HG03060 (cell line): ENCODE measurements at regions not wholly inside any gene's neighbourhood (a gene's known extent, or its start where the extent isn't known, plus 50 kb on each side); places are given as distances from the start of the nearest gene placed in this dataset.
"Not testable (repeated sequence)": the region's sequence is repeated elsewhere in the genome, so short reads cannot be mapped to it uniquely, and the experiment has no call there.

Source experiments
- ATAC-seq: cut with Tn5 transposase; IDR thresholded peaks from one replicate; pipeline ENCODE4 v1.9.1; 2021; ENCODE audit warnings: low read depth, moderate number of reproducible peaks; ENCODE audit not compliant: unreplicated experiment

GRCh38 chr1:209129091-209129490, 454.4 kb upstream of the CAMK1G start:
- not testable (repeated sequence) for ATAC-seq

GRCh38 chr1:209130886-209131285, 452.6 kb upstream of the CAMK1G start:
- no peak for ATAC-seq

GRCh38 chr1:209132736-209133467, 450.6 kb upstream of the CAMK1G start:
- no peak for ATAC-seq

- no peak for ATAC-seq
Measured at GRCh38 chr1:209134001-209134400, 449.5 kb upstream of the CAMK1G start.

- no peak for ATAC-seq
Measured at GRCh38 chr1:209143916-209144315, 439.6 kb upstream of the CAMK1G start.

GRCh38 chr1:209150114-209150513, 433.4 kb upstream of the CAMK1G start:
- ATAC-seq = no peak

- ATAC-seq = no peak
Measured at GRCh38 chr1:209153411-209153810, 430.1 kb upstream of the CAMK1G start.

GRCh38 chr1:209154912-209155311, 428.6 kb upstream of the CAMK1G start:
- ATAC-seq = no peak

- no peak for ATAC-seq
Measured at GRCh38 chr1:209155546-209155945, 428.0 kb upstream of the CAMK1G start.

GRCh38 chr1:209156991-209157390, 426.5 kb upstream of the CAMK1G start:
- no peak for ATAC-seq

- ATAC-seq = no peak
Measured at GRCh38 chr1:209157546-209158249, 425.8 kb upstream of the CAMK1G start.

- no peak for ATAC-seq
Measured at GRCh38 chr1:209158851-209159250, 424.7 kb upstream of the CAMK1G start.

GRCh38 chr1:209160230-209160629, 423.3 kb upstream of the CAMK1G start:
- ATAC-seq = no peak

- ATAC-seq = no peak
Measured at GRCh38 chr1:209162651-209163050, 420.9 kb upstream of the CAMK1G start.

- no peak for ATAC-seq
Measured at GRCh38 chr1:209168204-209168603, 415.3 kb upstream of the CAMK1G start.

GRCh38 chr1:209171151-209171550, 412.4 kb upstream of the CAMK1G start:
- ATAC-seq = no peak

- no peak for ATAC-seq
Measured at GRCh38 chr1:209172286-209172685, 411.2 kb upstream of the CAMK1G start.

- ATAC-seq = not testable (repeated sequence)
Measured at GRCh38 chr1:209172792-209173542, 410.5 kb upstream of the CAMK1G start.

- ATAC-seq = not testable (repeated sequence)
Measured at GRCh38 chr1:209173796-209174195, 409.7 kb upstream of the CAMK1G start.

GRCh38 chr1:209176866-209177430, 406.6 kb upstream of the CAMK1G start:
- ATAC-seq = no peak

- no peak for ATAC-seq
Measured at GRCh38 chr1:209183195-209183594, 400.3 kb upstream of the CAMK1G start.
